Activated CD4-positive, alpha-beta memory T cell treated with anti-CD3 and anti-CD28 coated beads, Interleukin-2, amount 10 ng/mL, durations not matched to agents 7 days and 5 days (primary cell): ENCODE measurements at regions not wholly inside any gene's neighbourhood (a gene's known extent, or its start where the extent isn't known, plus 50 kb on each side); places are given as distances from the start of the nearest gene placed in this dataset.

ENCODE experiments used
- CTCF ChIA-PET: fragments of 350-600 bp; sonication (Branson Sonifier 250); formaldehyde crosslinking; loops from one replicate; lab custom pipeline; 2021; ENCODE audit warnings: antibody characterized with exemption, inconsistent platforms; lab: Charles Lee
- POLR2A ChIA-PET: fragments of 350-600 bp; sonication (Branson Sonifier 250); formaldehyde crosslinking; loops from one replicate; lab custom pipeline; 2021; ENCODE audit warnings: antibody characterized with exemption; lab: Charles Lee
- DNase-seq: peaks from one replicate; pipeline ENCODE4 v3.0.0-alpha.2; 2020
- H3K27ac Mint-ChIP-seq: one replicate; pipeline ENCODE4 v1.8.0; 2021; ENCODE audit warnings: mild to moderate bottlenecking, mixed read lengths
- H3K27me3 Mint-ChIP-seq: one replicate; pipeline ENCODE4 v1.8.0; 2021; ENCODE audit warnings: mixed read lengths
- H3K36me3 Mint-ChIP-seq: one replicate; pipeline ENCODE4 v1.8.0; 2021; ENCODE audit warnings: low read depth, mixed read lengths
- H3K4me1 Mint-ChIP-seq: one replicate; pipeline ENCODE4 v1.8.0; 2021; ENCODE audit warnings: mixed read lengths
- H3K4me3 Mint-ChIP-seq: one replicate; pipeline ENCODE4 v1.8.0; 2021; ENCODE audit warnings: mild to moderate bottlenecking, mixed read lengths
- H3K9me3 Mint-ChIP-seq: one replicate; pipeline ENCODE4 v1.8.0; 2021; ENCODE audit warnings: mixed read lengths

GRCh38 chr10:36730316-36730715 lies 395.1 kb upstream of the ANKRD30A start:
- ChIA-PET POLR2A (no interaction called here), CTCF (no interaction called here)
- H3K36me3 Mint-ChIP-seq: no peaks in the 10 kb centered on the region
- H3K4me1 Mint-ChIP-seq: no peaks in the 10 kb centered on the region
- H3K27ac Mint-ChIP-seq: no peak overlapping the region
- no peaks in the 10 kb centered on the region for H3K27me3 Mint-ChIP-seq
- peaks cover 11% of the 10 kb centered on the region for H3K9me3 Mint-ChIP-seq
- DNase-seq: no peak
- H3K4me3 Mint-ChIP-seq: no peak overlapping the region

GRCh38 chr10:36728626-36729025 lies 396.8 kb upstream of the ANKRD30A start:
- Mint-ChIP-seq H3K36me3 (no peaks in the 10 kb centered on the region), H3K27me3 (no peaks in the 10 kb centered on the region), H3K4me1 (no peaks in the 10 kb centered on the region), H3K27ac (no peak overlapping the region), H3K9me3 (peaks cover 9% of the 10 kb centered on the region), H3K4me3 (no peak overlapping the region)
- CTCF ChIA-PET: no interaction called here
- no peak for DNase-seq
- POLR2A ChIA-PET: no interaction called here

DNA sequence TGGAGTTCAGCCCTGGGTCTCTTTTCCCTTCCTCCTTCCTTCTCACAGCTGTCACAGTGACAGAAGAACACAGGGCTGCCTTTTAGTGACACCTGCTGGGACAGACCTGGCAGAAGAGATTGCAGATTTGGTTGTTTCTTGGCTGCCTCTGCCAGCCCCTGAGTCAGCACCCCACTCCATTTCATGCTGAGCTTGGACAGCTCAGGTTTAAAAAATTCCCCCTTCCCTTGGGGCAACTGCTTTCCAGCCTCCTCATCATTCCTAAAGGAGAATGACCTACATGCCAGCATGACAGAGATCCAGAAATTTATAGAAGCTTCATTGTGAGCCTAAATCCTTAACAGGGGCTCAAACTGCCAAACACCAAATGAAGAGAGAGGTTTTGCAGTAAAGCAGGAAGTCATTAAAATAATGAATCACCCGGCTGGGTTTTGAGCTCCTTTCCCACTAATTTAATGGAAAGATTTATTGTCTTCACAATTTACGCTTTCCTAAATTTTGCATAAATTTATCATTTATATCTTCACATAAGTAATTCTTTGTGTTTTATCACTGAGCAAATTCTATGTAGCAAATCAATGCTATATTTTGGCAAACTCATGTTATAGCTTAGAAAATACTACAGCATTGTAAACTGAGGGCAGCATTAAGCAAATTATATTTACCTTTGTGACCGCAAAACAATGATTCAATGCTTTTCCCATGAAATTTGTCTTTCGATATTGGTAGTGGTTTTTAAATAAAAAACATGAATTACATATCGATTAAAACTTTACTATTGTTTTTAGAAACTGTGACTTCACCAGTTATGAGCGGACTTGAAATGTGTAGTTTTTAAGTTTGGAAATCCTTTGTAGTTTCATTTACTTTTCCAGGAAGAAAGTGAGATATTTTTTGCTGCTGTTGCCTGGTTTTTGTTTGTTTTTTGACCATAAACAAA lies 399.5 kb upstream of the ANKRD30A start:
- no peaks in the 10 kb centered on the region for H3K4me1 Mint-ChIP-seq
- ChIA-PET CTCF (no interaction called here), POLR2A (no interaction called here)
- no peak for DNase-seq
- peaks cover 5% of the 10 kb centered on the region for H3K9me3 Mint-ChIP-seq
- no peaks in the 10 kb centered on the region for H3K36me3 Mint-ChIP-seq
- no peaks in the 10 kb centered on the region for H3K27me3 Mint-ChIP-seq
- H3K27ac Mint-ChIP-seq: no peak overlapping the region
- H3K4me3 Mint-ChIP-seq: no peak overlapping the region

GRCh38 chr10:36722777-36723176 lies 402.6 kb upstream of the ANKRD30A start:
- Mint-ChIP-seq H3K4me1 (no peaks in the 10 kb centered on the region), H3K9me3 (peaks cover 4% of the 10 kb centered on the region), H3K36me3 (no peaks in the 10 kb centered on the region), H3K4me3 (no peak overlapping the region), H3K27me3 (no peaks in the 10 kb centered on the region), H3K27ac (no peak overlapping the region)
- no peak for DNase-seq
- POLR2A ChIA-PET: no interaction called here
- CTCF ChIA-PET: no interaction called here

GRCh38 chr10:36721871-36722270 lies 403.5 kb upstream of the ANKRD30A start:
- H3K27me3 Mint-ChIP-seq: no peaks in the 10 kb centered on the region
- H3K27ac Mint-ChIP-seq: no peak overlapping the region
- H3K4me3 Mint-ChIP-seq: no peak overlapping the region
- H3K4me1 Mint-ChIP-seq: no peaks in the 10 kb centered on the region
- ChIA-PET CTCF (no interaction called here), POLR2A (no interaction called here)
- H3K9me3 Mint-ChIP-seq: peaks cover 7% of the 10 kb centered on the region
- DNase-seq: no peak
- no peaks in the 10 kb centered on the region for H3K36me3 Mint-ChIP-seq

DNA sequence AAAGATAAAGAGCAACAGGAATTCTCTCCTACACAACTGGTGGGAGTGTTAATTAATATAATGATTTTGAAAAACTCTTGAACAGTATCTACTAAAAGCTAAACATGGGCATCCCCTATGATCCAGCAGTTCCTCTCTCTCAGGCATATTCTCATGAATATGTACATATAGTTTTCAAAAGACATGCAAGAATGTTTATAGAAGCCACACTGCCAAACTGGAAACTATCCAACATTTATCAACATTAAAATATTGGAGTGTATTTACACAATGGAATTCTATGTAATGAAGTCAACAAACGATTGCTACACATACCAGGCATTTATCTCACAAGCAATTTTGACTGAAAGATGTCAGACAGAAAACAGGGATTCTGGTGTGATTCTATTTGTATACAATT lies 404.5 kb upstream of the ANKRD30A start:
- no peaks in the 10 kb centered on the region for H3K27me3 Mint-ChIP-seq
- no peak for DNase-seq
- no peak overlapping the region for H3K27ac Mint-ChIP-seq
- no peaks in the 10 kb centered on the region for H3K4me1 Mint-ChIP-seq
- no peak overlapping the region for H3K4me3 Mint-ChIP-seq
- ChIA-PET CTCF (no interaction called here), POLR2A (no interaction called here)
- H3K36me3 Mint-ChIP-seq: no peaks in the 10 kb centered on the region
- peaks cover 12% of the 10 kb centered on the region for H3K9me3 Mint-ChIP-seq

GRCh38 chr10:36717118-36717517 lies 408.3 kb upstream of the ANKRD30A start:
- POLR2A ChIA-PET: no interaction called here
- H3K27me3 Mint-ChIP-seq: no peaks in the 10 kb centered on the region
- H3K4me3 Mint-ChIP-seq: no peak overlapping the region
- H3K36me3 Mint-ChIP-seq: no peaks in the 10 kb centered on the region
- H3K9me3 Mint-ChIP-seq: peaks cover 8% of the 10 kb centered on the region
- H3K4me1 Mint-ChIP-seq: no peaks in the 10 kb centered on the region
- DNase-seq: no peak
- H3K27ac Mint-ChIP-seq: no peak overlapping the region
- CTCF ChIA-PET: no interaction called here

GRCh38 chr10:36716291-36716690 lies 409.1 kb upstream of the ANKRD30A start:
- no peak overlapping the region for H3K27ac Mint-ChIP-seq

GRCh38 chr10:36712695-36713094 lies 412.7 kb upstream of the ANKRD30A start:
- Mint-ChIP-seq H3K36me3 (no peaks in the 10 kb centered on the region), H3K9me3 (peaks cover 8% of the 10 kb centered on the region), H3K4me1 (no peaks in the 10 kb centered on the region), H3K4me3 (no peak overlapping the region), H3K27ac (no peak overlapping the region), H3K27me3 (no peaks in the 10 kb centered on the region)
- DNase-seq: no peak
- POLR2A ChIA-PET: no interaction called here
- CTCF ChIA-PET: interaction anchor here (0.6 kb wide), 1 partner anchor 175 kb away, joined by 4 read pairs; no protein-coding TSS in a partner anchor

More at GRCh38 chr10:36716291-36716690, 409.1 kb upstream of the ANKRD30A start:
- Mint-ChIP-seq H3K36me3 (no peaks in the 10 kb centered on the region), H3K4me1 (no peaks in the 10 kb centered on the region), H3K27me3 (no peaks in the 10 kb centered on the region), H3K9me3 (peaks cover 8% of the 10 kb centered on the region), H3K4me3 (no peak overlapping the region)
- ChIA-PET CTCF (no interaction called here), POLR2A (no interaction called here)
- no peak for DNase-seq

- POLR2A ChIA-PET: no interaction called here
- H3K9me3 Mint-ChIP-seq: peaks cover 3% of the 10 kb centered on the region
- no peaks in the 10 kb centered on the region for H3K27me3 Mint-ChIP-seq
- H3K4me1 Mint-ChIP-seq: no peaks in the 10 kb centered on the region
- no peak overlapping the region for H3K27ac Mint-ChIP-seq
- no peaks in the 10 kb centered on the region for H3K36me3 Mint-ChIP-seq
- CTCF ChIA-PET: no interaction called here
- no peak for DNase-seq
- H3K4me3 Mint-ChIP-seq: no peak overlapping the region
These were observed 414.0 kb upstream of the ANKRD30A start for GRCh38 chr10:36711361-36711760.

GRCh38 chr10:36704124-36704523 lies 421.3 kb upstream of the ANKRD30A start:
- Mint-ChIP-seq H3K36me3 (no peaks in the 10 kb centered on the region), H3K27me3 (no peaks in the 10 kb centered on the region), H3K27ac (no peak overlapping the region), H3K9me3 (peaks cover 8% of the 10 kb centered on the region), H3K4me1 (no peaks in the 10 kb centered on the region), H3K4me3 (no peak overlapping the region)
- POLR2A ChIA-PET: no interaction called here
- DNase-seq: no peak
- CTCF ChIA-PET: interaction anchor here (0.6 kb wide), 1 partner anchor 1465 kb away, joined by 4 read pairs; no protein-coding TSS in a partner anchor

GRCh38 chr10:36703179-36703578 lies 422.2 kb upstream of the ANKRD30A start:
- Mint-ChIP-seq H3K4me3 (no peak overlapping the region), H3K27me3 (no peaks in the 10 kb centered on the region), H3K9me3 (peaks cover 8% of the 10 kb centered on the region), H3K4me1 (no peaks in the 10 kb centered on the region), H3K27ac (no peak overlapping the region), H3K36me3 (no peaks in the 10 kb centered on the region)
- DNase-seq: no peak
- CTCF ChIA-PET: no interaction called here
- POLR2A ChIA-PET: no interaction called here

DNA sequence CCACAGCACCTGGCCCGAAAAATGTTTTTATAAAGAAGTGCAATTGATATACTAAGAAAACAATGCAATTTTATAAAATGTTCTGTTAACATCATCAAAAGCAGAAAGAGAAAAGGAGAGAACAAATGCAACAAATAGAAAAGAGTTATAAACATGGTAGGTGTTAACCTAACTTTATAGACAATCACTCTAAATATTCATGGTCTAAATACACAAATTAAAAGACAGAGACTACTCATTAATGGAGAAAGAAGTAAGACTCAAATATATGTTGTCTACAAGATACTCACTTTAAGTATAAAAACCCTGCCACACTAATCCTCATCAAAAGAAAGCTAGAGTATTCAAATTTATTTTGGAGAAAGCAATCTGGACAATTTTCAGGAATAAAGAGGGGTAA lies 425.3 kb upstream of the ANKRD30A start:
- no peak overlapping the region for H3K27ac Mint-ChIP-seq
- no peak for DNase-seq
- no peaks in the 10 kb centered on the region for H3K27me3 Mint-ChIP-seq
- H3K4me3 Mint-ChIP-seq: no peak overlapping the region
- POLR2A ChIA-PET: no interaction called here
- H3K4me1 Mint-ChIP-seq: no peaks in the 10 kb centered on the region
- H3K9me3 Mint-ChIP-seq: peaks cover 6% of the 10 kb centered on the region
- no peaks in the 10 kb centered on the region for H3K36me3 Mint-ChIP-seq
- CTCF ChIA-PET: no interaction called here

GRCh38 chr10:36692759-36693158 lies 432.6 kb upstream of the ANKRD30A start:
- no peaks in the 10 kb centered on the region for H3K27me3 Mint-ChIP-seq
- peaks cover 7% of the 10 kb centered on the region for H3K9me3 Mint-ChIP-seq

More at GRCh38 chr10:36692759-36693158, 432.6 kb upstream of the ANKRD30A start:
- Mint-ChIP-seq H3K4me1 (no peaks in the 10 kb centered on the region), H3K4me3 (no peak overlapping the region), H3K27ac (no peak overlapping the region), H3K36me3 (no peaks in the 10 kb centered on the region)
- ChIA-PET POLR2A (no interaction called here), CTCF (no interaction called here)
- no peak for DNase-seq
